Caco-2 (cell line): ENCODE measurements at regions not wholly inside any gene's neighbourhood (a gene's known extent, or its start where the extent isn't known, plus 50 kb on each side); places are given as distances from the start of the nearest gene placed in this dataset.

Experiments
- BruUV-seq: library from RNA; stranded (reverse); fragments of 400-500 nt; replicated peaks from 2 replicates; lab custom pipeline; 2021; lab: Mats Ljungman, UMichigan
- CTCF ChIA-PET: fragments of 300-600 bp; sonication (Branson Sonifier 250); formaldehyde crosslinking; loops from one replicate; lab custom pipeline; 2022; ENCODE audit warnings: antibody characterized with exemption; lab: Charles Lee
- POLR2A ChIA-PET: fragments of 300-600 bp; sonication (Branson Sonifier 250); formaldehyde crosslinking; loops from one replicate; lab custom pipeline; 2022; ENCODE audit warnings: antibody characterized with exemption; lab: Charles Lee
- DNase-seq, 2 experiments: peaks; one replicate each; pipeline versions ENCODE4 v3.0.0 to v3.0.0-alpha.2; 2020 to 2022
- H3K27me3 ChIP-seq: replicated peaks from 2 replicates; pipeline ENCODE4 v1.6.0; 2011; ENCODE audit warnings: low read length; ENCODE audit not compliant: control insufficient read depth, insufficient read depth
- H3K36me3 ChIP-seq: 2 replicates; pipeline ENCODE4 v1.5.1; 2011; ENCODE audit warnings: low read length; ENCODE audit not compliant: control insufficient read depth, insufficient read depth
- H3K4me1 ChIP-seq: fragments of 250-450 bp; sonication (Bioruptor Pico); 2 replicates; pipeline ENCODE4 v1.5.1; 2020; ENCODE audit warnings: mild to moderate bottlenecking
- H3K4me3 ChIP-seq: 2 replicates; pipeline ENCODE4 v1.5.1; 2011; ENCODE audit warnings: low read depth, mild to moderate bottlenecking, control low read depth, low read length
- H3K9me3 ChIP-seq: fragments of 250-450 bp; sonication (Bioruptor Pico); 2 replicates; pipeline ENCODE4 v1.5.1; 2020; ENCODE audit warnings: mild to moderate bottlenecking, moderate library complexity
- H3K27ac Mint-ChIP-seq: one replicate; pipeline ENCODE4 v1.8.0; 2022; ENCODE audit warnings: mixed read lengths; ENCODE audit not compliant: unreplicated experiment
- H3K27me3 Mint-ChIP-seq: one replicate; pipeline ENCODE4 v1.8.0; 2022; ENCODE audit warnings: mixed read lengths; ENCODE audit not compliant: insufficient read depth, unreplicated experiment
- H3K36me3 Mint-ChIP-seq: one replicate; pipeline ENCODE4 v1.8.0; 2022; ENCODE audit warnings: mild to moderate bottlenecking, mixed read lengths; ENCODE audit not compliant: insufficient read depth, unreplicated experiment
- H3K4me1 Mint-ChIP-seq: one replicate; pipeline ENCODE4 v1.8.0; 2022; ENCODE audit warnings: low read depth, mixed read lengths; ENCODE audit not compliant: unreplicated experiment
- H3K4me3 Mint-ChIP-seq: one replicate; pipeline ENCODE4 v1.8.0; 2022; ENCODE audit warnings: mild to moderate bottlenecking, moderate library complexity, mixed read lengths; ENCODE audit not compliant: unreplicated experiment
- H3K9me3 Mint-ChIP-seq: one replicate; pipeline ENCODE4 v1.8.0; 2022; ENCODE audit warnings: mixed read lengths; ENCODE audit not compliant: unreplicated experiment
- CTCF ChIP-seq, 2 experiments: fragments of 200-600 bp in 1 of 2; IDR thresholded peaks; 1 replicate in 1 of 2; 2 replicates in 1 of 2; pipeline versions ENCODE4 v1.5.1 to v1.8.0; 2011 to 2022; ENCODE audit warnings: antibody characterized with exemption in 1 of 2, control low read depth in 1 of 2, inconsistent platforms in 1 of 2, low read depth in 1 of 2, low read length in 1 of 2, mild to moderate bottlenecking in 1 of 2, moderate library complexity in 1 of 2; ENCODE audit not compliant: insufficient read depth in 1 of 2, severe bottlenecking in 1 of 2, unreplicated experiment in 1 of 2
- intact Hi-C: fragments of 100-400 bp; cut with micrococcal nuclease; formaldehyde crosslinking; loops from one replicate; pipeline ENCODE4 v1.10.0; 2022; ENCODE audit not compliant: unreplicated experiment

- H3K27me3 ChIP-seq, result no peaks in the 10 kb centered on the region
- peaks cover under 1% of the 10 kb centered on the region for H3K9me3 Mint-ChIP-seq
- no peaks in the 10 kb centered on the region for H3K4me1 Mint-ChIP-seq
- no peak for DNase-seq
- TF ChIP-seq CTCF (IDR thresholded peaks at IDR 0.05; ENCODE audit: insufficient read depth in 1 of 2, low read depth in 1 of 2, low read length in 1 of 2, severe bottlenecking in 1 of 2, unreplicated experiment in 1 of 2), result no peak
- H3K27ac Mint-ChIP-seq, result no peak overlapping the region
- no TSS peak for BruUV-seq
- CTCF ChIA-PET, result no interaction called here
- H3K9me3 ChIP-seq, result no peaks in the 10 kb centered on the region
- H3K36me3 Mint-ChIP-seq, result peaks cover 5% of the 10 kb centered on the region
- peaks cover 20% of the 10 kb centered on the region for H3K27me3 Mint-ChIP-seq
- no peaks in the 10 kb centered on the region for H3K36me3 ChIP-seq
- POLR2A ChIA-PET, result no interaction called here
- no peak overlapping the region for H3K4me3 ChIP-seq
- intact Hi-C loops, result no loop called here
- H3K4me1 ChIP-seq, result no peaks in the 10 kb centered on the region; the same call in 1 of the 2 replicates
- H3K4me3 Mint-ChIP-seq, result no peak overlapping the region
These were observed 165.5 kb downstream of the FBLN2 start for GRCh38 chr3:13714251-13714916.

- no TSS peak for BruUV-seq
- no peaks in the 10 kb centered on the region; the same call in 1 of the 2 replicates for H3K4me1 ChIP-seq
- H3K9me3 Mint-ChIP-seq, result peaks cover 7% of the 10 kb centered on the region
- ChIA-PET POLR2A (no interaction called here), CTCF (no interaction called here)
- H3K36me3 ChIP-seq, result no peaks in the 10 kb centered on the region
- no peaks in the 10 kb centered on the region for H3K4me1 Mint-ChIP-seq
- no peak overlapping the region for H3K4me3 ChIP-seq
- H3K4me3 Mint-ChIP-seq, result no peak overlapping the region
- intact Hi-C loops, result no loop called here
- H3K27me3 Mint-ChIP-seq, result peaks cover 27% of the 10 kb centered on the region
- no peak for DNase-seq
- no peaks in the 10 kb centered on the region for H3K9me3 ChIP-seq
- H3K27me3 ChIP-seq, result no peaks in the 10 kb centered on the region
- H3K27ac Mint-ChIP-seq, result no peak overlapping the region
- TF ChIP-seq CTCF (IDR thresholded peaks at IDR 0.05; ENCODE audit: insufficient read depth in 1 of 2, low read depth in 1 of 2, low read length in 1 of 2, severe bottlenecking in 1 of 2, unreplicated experiment in 1 of 2), result no peak
- peaks cover 5% of the 10 kb centered on the region for H3K36me3 Mint-ChIP-seq
These were observed 164.5 kb downstream of the FBLN2 start for GRCh38 chr3:13713396-13713795.

- no peak overlapping the region for H3K27ac Mint-ChIP-seq
- intact Hi-C loops, result no loop called here
- no peak overlapping the region for H3K4me3 Mint-ChIP-seq
- H3K4me3 ChIP-seq, result no peak overlapping the region
- H3K9me3 Mint-ChIP-seq, result peaks cover 7% of the 10 kb centered on the region
- no peaks in the 10 kb centered on the region for H3K4me1 ChIP-seq
- CTCF ChIA-PET, result no interaction called here
- no TSS peak for BruUV-seq
- no peak for TF ChIP-seq CTCF (IDR thresholded peaks at IDR 0.05; ENCODE audit: insufficient read depth in 1 of 2, low read depth in 1 of 2, low read length in 1 of 2, severe bottlenecking in 1 of 2, unreplicated experiment in 1 of 2)
- H3K36me3 ChIP-seq, result no peaks in the 10 kb centered on the region
- no peaks in the 10 kb centered on the region for H3K9me3 ChIP-seq
- peaks cover 5% of the 10 kb centered on the region for H3K36me3 Mint-ChIP-seq
- POLR2A ChIA-PET, result no interaction called here
- H3K27me3 Mint-ChIP-seq, result peaks cover 27% of the 10 kb centered on the region
- H3K27me3 ChIP-seq, result no peaks in the 10 kb centered on the region
- no peaks in the 10 kb centered on the region for H3K4me1 Mint-ChIP-seq
- DNase-seq, result no peak
These were observed 163.8 kb downstream of the FBLN2 start for GRCh38 chr3:13712682-13713180.
